ENCODE measurements at regions not wholly inside any gene's neighbourhood (a gene's known extent, or its start where the extent isn't known, plus 50 kb on each side); places are given as distances from the start of the nearest gene placed in this dataset.

- DNase-seq, result no peak
These were observed 50.8 kb upstream of the INCENP start for GRCh38 chr11:62073061-62073460.

GRCh38 chr11:62071408-62071807 lies 52.4 kb upstream of the INCENP start:
- no peak for DNase-seq

GRCh38 chr11:62069986-62070919 lies 53.6 kb upstream of the INCENP start:
- DNase-seq, result no peak

DNA sequence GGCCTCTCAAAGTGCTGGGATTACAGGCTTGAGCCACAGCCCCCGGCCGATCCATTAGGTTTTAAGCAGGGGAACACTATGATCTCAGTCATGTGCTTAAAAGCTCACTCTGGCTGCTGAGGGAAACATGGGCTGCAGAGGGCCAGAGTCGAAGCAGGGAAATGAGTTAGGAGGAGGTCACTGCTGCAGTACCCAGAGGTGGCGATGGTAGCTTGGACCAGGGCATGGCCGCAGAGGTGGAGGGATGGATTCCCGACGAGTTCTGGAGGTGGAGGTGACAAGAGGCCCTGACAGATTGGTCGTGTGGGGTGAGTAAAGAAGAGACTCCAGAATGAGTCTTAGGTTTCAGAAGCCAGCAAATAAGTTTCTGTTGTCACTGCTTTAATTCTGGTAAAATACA lies 54.4 kb upstream of the INCENP start:
- DNase-seq, result no peak

DNA sequence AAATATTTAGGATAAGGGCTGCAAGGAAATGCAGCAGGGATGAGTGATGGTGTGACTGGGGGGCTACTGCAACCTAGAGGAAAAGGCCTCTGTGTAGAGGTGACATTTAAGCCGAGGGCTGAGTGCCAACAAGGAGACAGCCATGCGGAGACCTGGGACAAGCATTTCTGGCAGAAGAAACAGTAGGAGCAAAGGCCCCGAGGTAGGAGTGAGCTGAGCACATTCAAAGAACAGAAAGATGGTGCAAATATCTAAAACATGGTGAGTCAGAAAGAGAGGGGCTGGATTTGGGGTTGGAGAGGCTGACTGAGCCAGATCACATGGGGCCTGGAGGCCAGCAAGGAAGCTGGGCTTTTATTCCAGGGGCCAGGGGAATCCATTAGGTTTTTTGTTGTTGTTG lies 55.1 kb upstream of the INCENP start:
- no peak for DNase-seq

DNA sequence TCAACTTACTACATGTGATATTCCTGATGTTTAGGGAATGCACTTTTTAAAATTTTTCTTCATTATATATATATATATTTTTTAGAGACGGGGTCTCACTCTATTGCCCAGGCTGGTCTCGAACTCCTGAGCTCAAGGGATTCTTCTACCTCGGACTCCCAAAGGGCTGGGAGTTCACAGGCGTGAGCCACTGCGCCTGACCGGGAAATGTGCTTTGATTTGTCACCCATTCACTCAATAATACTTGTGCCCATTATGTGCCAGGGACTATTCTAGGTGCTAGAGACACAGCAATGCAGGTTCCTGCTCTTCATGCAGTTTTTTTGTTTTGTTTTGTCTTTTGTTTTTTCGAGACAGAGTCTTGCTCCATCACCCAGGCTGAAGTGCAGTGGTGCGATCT lies 56.1 kb upstream of the INCENP start:
- DNase-seq, result no peak

DNA sequence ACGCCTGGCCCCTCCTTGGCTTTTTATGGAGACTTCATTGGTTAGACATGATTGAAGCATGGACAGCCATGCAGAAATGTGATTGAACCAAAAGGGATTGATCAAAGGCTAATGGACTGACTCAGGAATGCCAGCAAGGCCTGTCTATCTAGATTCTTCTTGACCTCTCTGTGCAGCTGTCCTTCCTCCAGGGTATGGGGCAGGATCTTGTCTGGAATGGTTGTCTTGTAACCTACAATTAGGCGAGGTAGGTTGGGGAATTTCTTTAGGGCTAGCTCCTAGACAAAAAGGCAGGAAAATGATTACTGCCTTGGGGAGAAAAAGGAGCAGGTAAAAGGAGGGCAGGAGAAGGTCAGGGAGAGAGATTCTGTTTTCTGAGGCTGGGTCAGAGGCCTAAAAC lies 59.6 kb upstream of the INCENP start:
- no peak for DNase-seq

GRCh38 chr11:62062223-62062861 lies 61.5 kb upstream of the INCENP start:
- no peak for DNase-seq

- DNase-seq, result no peak
These were observed 62.2 kb upstream of the INCENP start for GRCh38 chr11:62061356-62062222.

DNA sequence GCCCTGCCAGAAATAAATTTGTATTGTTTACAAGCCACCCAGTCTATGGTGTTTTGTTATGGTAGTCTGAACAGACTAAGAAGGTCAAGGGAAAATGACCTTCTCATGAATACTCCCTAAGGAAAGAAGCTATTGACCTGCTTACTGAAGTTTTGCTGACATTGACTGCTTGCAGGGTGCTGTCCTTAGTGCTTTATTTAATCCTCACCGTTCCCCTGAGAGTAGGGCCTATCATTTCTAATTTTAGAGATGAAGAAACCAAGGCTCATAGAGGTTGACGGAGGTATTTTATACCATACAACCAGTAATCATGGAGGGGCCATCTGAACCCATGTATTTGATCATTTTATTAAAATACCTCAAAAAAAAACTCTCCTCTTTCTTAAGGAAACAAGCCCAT lies 66.7 kb upstream of the INCENP start:
- DNase-seq, result no peak

DNA sequence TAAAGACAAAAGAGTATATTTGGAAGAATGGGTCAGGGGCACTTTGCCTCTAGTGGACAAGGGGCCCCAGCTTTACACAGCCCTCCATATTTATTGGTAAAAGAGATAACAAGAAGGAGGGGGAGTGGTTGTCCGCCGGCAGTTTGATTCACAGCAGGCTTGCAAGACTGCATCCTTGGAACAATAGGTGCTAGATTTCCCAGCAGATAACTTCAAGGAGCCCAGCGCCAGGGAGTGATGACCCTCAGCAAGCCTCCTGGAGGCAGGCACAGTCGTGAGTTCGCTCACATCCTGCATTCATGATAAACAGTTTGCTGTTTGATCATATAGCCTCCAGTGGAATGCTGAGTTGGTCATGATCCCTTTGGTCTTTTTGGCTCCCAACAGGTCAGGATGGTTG lies 67.8 kb upstream of the INCENP start:
- no peak for DNase-seq

- no peak for DNase-seq
These were observed 69.2 kb upstream of the INCENP start for GRCh38 chr11:62054484-62055121.

DNA sequence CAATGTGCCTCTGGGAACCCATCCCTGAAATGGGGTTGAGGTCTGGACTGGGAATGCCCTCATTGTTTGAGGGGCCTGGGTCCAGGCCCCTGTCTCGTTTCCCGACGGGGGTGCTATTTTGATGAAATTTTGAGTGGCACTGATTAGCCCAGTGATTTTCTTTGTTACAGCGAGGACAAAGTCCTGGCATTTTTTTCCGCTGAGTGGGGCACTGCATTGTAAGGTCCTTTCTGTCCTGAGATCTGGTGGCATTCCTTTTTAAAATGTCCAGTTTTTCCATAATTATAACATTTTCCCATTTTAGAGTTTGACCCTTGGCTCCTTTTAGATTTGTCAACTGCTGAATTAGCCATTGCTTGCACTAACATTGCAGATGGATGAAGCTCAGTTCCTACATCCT lies 69.7 kb upstream of the INCENP start:
- DNase-seq, result no peak

DNA sequence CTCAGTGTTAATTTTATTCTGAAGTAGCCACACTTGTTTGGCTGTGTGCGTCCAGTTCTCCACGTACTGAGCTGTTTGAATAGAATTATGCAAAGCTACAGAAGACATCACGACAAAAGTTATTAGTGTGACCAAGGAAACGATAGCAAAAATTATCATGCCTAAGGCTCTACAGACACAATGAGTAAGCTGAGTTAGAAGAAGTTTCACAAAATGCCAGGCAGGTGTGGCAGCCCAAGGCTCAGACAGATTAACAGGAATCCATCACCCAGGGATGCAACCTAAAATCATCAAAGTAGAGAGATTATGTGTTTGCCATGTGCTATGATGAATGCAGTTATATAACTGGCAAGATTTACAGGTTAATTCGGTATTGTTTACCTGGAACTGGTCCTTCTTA lies 73.1 kb upstream of the INCENP start:
- no peak for DNase-seq

DNA sequence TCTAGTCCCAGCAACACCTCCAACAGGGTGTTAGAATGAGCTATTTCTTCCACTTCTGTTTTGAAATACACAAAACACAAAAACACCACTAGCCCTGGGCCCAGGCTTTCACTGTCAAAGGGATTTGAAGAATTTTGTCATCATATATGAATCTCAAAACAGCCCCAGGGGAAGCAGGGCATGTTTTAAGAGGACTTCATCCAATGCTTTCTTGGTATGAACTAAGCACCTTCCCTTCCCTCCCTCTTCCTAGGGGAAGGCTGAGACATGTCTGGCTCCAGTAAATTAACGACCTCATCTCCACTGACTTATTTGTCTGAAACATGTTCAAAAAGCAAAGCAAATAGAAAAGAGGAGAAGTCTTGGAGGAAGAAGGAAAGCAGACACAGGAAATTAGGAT lies 75.7 kb upstream of the INCENP start:
- DNase-seq, result no peak

DNA sequence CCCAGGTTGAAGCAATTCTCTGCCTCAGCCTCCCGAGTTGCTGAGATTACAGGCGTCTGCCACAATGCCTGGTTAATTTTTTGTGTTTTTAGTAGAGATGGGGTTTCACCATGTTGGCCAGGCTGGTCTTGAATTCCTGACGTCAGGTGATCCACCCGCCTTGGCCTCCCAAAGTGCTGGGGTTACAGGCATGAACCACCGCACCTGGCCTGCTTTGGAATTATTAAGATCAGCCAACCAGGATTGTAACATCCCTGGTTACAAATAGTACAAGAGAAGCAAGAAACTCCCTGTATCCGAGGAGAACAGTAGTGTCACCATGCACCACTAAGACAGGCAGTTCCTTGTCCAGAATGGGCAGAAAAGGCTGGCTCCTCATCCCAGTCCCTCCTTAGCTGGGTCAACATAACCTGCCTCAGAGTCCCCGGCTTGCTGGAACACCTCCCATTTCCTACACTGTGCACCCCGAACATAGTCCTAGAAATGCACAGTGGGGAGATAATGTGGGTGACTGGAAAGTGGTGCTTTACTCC lies 77.2 kb upstream of the INCENP start:
- no peak for DNase-seq

DNA sequence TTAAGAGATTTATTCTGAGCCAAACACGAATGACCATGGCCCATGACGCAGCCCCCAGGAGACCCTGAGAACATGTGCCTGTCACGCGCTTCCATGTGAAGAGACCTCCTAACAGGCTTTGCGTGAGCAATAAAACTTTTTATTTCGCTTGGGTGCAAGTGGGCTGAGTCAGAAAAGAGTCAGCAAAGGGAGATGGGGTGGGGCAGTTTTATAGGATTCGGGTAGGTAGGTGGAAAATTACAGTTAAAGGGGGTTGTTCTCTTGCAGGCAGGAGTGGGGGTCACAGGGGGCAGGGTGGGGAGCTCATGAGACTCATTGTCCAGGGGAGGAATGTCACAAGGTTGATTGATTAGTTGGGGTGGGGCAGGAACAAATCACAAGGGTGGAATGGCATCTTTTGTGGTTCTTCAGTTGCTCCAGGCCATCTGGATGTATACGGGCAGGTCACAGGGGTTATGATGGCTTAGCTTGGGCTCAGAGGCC lies 77.2 kb upstream of the FTH1 start:
- no peak for DNase-seq

GRCh38 chr11:62035293-62035692 lies 67.9 kb upstream of the FTH1 start:
- no peak for DNase-seq

- DNase-seq, result no peak
These were observed 66.6 kb upstream of the FTH1 start for GRCh38 chr11:62034036-62034338.

- DNase-seq, result no peak
These were observed 66.0 kb upstream of the FTH1 start for GRCh38 chr11:62033191-62034035.

GRCh38 chr11:62030071-62030684 lies 62.7 kb upstream of the FTH1 start:
- DNase-seq, result no peak

Data from NCI-H1694 treated with DMSO at 0.1 percent for 48 hours (cell line).